ENCODE measurements at regions not wholly inside any gene's neighbourhood (a gene's known extent, or its start where the extent isn't known, plus 50 kb on each side); places are given as distances from the start of the nearest gene placed in this dataset.
"Not testable (repeated sequence)": the region's sequence is repeated elsewhere in the genome, so short reads cannot be mapped to it uniquely, and the experiment has no call there.

DNA sequence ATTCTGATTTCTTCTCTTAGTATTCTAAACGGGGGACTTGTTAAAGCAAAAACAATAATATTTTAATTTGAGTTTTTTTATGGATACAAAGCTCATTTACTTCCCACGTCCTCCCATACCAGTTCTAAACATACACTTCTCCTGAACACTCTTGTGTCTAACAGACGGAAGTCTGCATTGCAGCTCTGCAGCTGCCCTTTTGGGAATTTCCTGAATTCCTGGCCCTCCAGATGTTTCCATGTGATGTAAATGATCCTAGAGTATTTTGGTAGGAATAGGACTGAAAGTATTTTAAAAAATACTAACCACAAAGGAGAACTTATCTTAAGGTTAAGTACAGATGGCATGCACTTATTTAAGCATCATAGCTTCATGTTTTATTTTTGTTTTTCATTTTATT, 886.7 kb downstream of the TBC1D32 start:
- TF ChIP-seq ZNF555 (tag by site-specific recombination; conservative IDR thresholded peaks at IDR 0.05) (no peak), ZNF132 (tag by site-specific recombination; IDR thresholded peaks at IDR 0.05; ENCODE audit: borderline replicate concordance) (no peak), SP2 (tag by site-specific recombination; IDR thresholded peaks at IDR 0.05) (no peak), ZSCAN18 (tag by site-specific recombination; IDR thresholded peaks at IDR 0.05) (no peak), GLI2 (tag by site-specific recombination; IDR thresholded peaks at IDR 0.05; ENCODE audit: borderline replicate concordance, low read depth) (no peak), ZNF292 (tag by site-specific recombination; IDR thresholded peaks at IDR 0.05; ENCODE audit: borderline replicate concordance, low read depth) (no peak), ZNF791 (tag by site-specific recombination; IDR thresholded peaks at IDR 0.05) (no peak), ZNF121 (tag by site-specific recombination; IDR thresholded peaks at IDR 0.05) (no peak), ZEB2 (tag by site-specific recombination; IDR thresholded peaks at IDR 0.05) (no peak), ZNF366 (tag by site-specific recombination; conservative IDR thresholded peaks at IDR 0.05) (no peak), IKZF3 (tag by site-specific recombination; IDR thresholded peaks at IDR 0.05) (no peak), ZNF585B (tag by site-specific recombination; IDR thresholded peaks at IDR 0.05) (no peak), TCF7L2 (IDR thresholded peaks at IDR 0.05; ENCODE audit: borderline replicate concordance, low read depth, low read length) (no peak)
- TF ChIP-seq, protein P1, sequence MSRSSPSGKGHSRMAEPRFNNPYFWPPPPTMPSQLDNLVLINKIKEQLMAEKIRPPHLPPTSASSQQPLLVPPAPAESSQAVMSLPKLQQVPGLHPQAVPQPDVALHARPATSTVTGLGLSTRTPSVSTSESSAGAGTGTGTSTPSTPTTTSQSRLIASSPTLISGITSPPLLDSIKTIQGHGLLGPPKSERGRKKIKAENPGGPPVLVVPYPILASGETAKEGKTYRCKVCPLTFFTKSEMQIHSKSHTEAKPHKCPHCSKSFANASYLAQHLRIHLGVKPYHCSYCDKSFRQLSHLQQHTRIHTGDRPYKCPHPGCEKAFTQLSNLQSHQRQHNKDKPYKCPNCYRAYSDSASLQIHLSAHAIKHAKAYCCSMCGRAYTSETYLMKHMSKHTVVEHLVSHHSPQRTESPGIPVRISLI (tag by site-specific recombination; IDR thresholded peaks at IDR 0.05), result no peak
- CTCF ChIA-PET, result interaction anchor here (0.7 kb wide), 1 partner anchor 21 kb away, joined by 3 read pairs; no protein-coding TSS in a partner anchor

DNA sequence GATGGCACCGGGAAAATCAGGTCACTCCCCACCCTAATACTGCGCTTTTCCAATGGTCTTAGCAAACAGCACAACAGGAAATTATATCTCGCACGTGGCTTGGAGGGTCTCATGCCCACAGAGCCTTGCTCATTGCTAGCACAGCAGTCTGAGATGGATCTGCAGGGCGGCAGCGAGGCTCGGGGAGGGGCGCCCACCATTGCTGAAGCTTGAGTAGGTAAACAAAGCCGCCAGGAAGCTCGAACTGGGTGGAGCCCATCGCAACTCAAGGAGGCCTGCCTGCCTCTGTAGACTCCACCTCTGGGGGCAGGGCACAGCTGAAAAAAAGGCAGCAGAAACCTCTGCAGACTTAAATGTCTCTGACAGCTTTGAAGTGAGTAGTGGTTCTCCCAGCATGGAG, 901.4 kb downstream of the TBC1D32 start:
- POLR2A ChIA-PET; H3K36me3 ChIP-seq (ENCODE audit: control insufficient read depth in 2 of 2, insufficient read depth in 1 of 2, low read length in 2 of 2); H3K9me3 ChIP-seq (ENCODE audit: control insufficient read depth, insufficient read depth, low read depth, low read length); H3K4me1 ChIP-seq (ENCODE audit: control insufficient read depth, insufficient read depth, low read length); H3K4me3 ChIP-seq (ENCODE audit: low read depth, low read length); H3K27ac ChIP-seq (ENCODE audit: extremely low read depth, low read depth, low read length); CTCF ChIA-PET: not testable (repeated sequence)

More for the DNA sequence above, 886.7 kb downstream of the TBC1D32 start:
- Histone ChIP-seq H3K4me1 (ENCODE audit: control insufficient read depth, insufficient read depth, low read length) (no peaks in the 10 kb centered on the region), H3K9me3 (ENCODE audit: control insufficient read depth, insufficient read depth, low read depth, low read length) (no peaks in the 10 kb centered on the region), H3K4me3 (ENCODE audit: low read depth, low read length) (no peak overlapping the region), H3K36me3 (ENCODE audit: control insufficient read depth in 2 of 2, insufficient read depth in 1 of 2, low read length in 2 of 2) (no peaks in the 10 kb centered on the region), H3K27ac (ENCODE audit: extremely low read depth, low read depth, low read length) (no peak overlapping the region)
- POLR2A ChIA-PET, result no interaction called here

GRCh38 chr6:120431841-120432240, 902.4 kb downstream of the TBC1D32 start:
- ChIA-PET POLR2A (no interaction called here), CTCF (no interaction called here)
- Histone ChIP-seq H3K27ac (ENCODE audit: extremely low read depth, low read depth, low read length) (no peak overlapping the region), H3K9me3 (ENCODE audit: control insufficient read depth, insufficient read depth, low read depth, low read length) (no peaks in the 10 kb centered on the region), H3K4me3 (ENCODE audit: low read depth, low read length) (no peak overlapping the region), H3K4me1 (ENCODE audit: control insufficient read depth, insufficient read depth, low read length) (no peaks in the 10 kb centered on the region), H3K36me3 (ENCODE audit: control insufficient read depth in 2 of 2, insufficient read depth in 1 of 2, low read length in 2 of 2) (no peaks in the 10 kb centered on the region)
- TF ChIP-seq, protein P2, sequence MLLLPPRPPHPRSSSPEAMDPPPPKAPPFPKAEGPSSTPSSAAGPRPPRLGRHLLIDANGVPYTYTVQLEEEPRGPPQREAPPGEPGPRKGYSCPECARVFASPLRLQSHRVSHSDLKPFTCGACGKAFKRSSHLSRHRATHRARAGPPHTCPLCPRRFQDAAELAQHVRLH (tag by site-specific recombination; IDR thresholded peaks at IDR 0.05), result no peak
- TF ChIP-seq, protein P3, sequence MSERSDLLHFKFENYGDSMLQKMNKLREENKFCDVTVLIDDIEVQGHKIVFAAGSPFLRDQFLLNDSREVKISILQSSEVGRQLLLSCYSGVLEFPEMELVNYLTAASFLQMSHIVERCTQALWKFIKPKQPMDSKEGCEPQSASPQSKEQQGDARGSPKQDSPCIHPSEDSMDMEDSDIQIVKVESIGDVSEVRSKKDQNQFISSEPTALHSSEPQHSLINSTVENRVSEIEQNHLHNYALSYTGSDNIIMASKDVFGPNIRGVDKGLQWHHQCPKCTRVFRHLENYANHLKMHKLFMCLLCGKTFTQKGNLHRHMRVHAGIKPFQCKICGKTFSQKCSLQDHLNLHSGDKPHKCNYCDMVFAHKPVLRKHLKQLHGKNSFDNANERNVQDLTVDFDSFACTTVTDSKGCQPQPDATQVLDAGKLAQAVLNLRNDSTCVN (tag by site-specific recombination; optimal IDR thresholded peaks at IDR 0.05), result no peak
- no peak for TF ChIP-seq ZNF24 (tag by site-specific recombination; IDR thresholded peaks at IDR 0.05)
- TF ChIP-seq ZNF18 (tag by site-specific recombination; IDR thresholded peaks at IDR 0.05), result no peak
- TF ChIP-seq ZNF514 (tag by site-specific recombination; IDR thresholded peaks at IDR 0.05), result no peak
- TF ChIP-seq SP3 (tag by site-specific recombination; IDR thresholded peaks at IDR 0.05), result no peak
- TF ChIP-seq ZNF266 (tag by site-specific recombination; IDR thresholded peaks at IDR 0.05; ENCODE audit: low read depth), result no peak
- TF ChIP-seq ZNF138 (tag by site-specific recombination; IDR thresholded peaks at IDR 0.05; ENCODE audit: borderline replicate concordance), result no peak
- TF ChIP-seq ZSCAN30 (tag by site-specific recombination; IDR thresholded peaks at IDR 0.05), result no peak
- no peak for TF ChIP-seq HOXA7 (CRISPR knock-in tag; IDR thresholded peaks at IDR 0.05; ENCODE audit: borderline replicate concordance)
- no peak for TF ChIP-seq ZNF473 (tag by site-specific recombination; IDR thresholded peaks at IDR 0.05)
- TF ChIP-seq ZNF280C (tag by site-specific recombination; IDR thresholded peaks at IDR 0.05), result no peak

Data from HEK293 (cell line).